ENCODE measurements at regions not wholly inside any gene's neighbourhood (a gene's known extent, or its start where the extent isn't known, plus 50 kb on each side); places are given as distances from the start of the nearest gene placed in this dataset.

DNA sequence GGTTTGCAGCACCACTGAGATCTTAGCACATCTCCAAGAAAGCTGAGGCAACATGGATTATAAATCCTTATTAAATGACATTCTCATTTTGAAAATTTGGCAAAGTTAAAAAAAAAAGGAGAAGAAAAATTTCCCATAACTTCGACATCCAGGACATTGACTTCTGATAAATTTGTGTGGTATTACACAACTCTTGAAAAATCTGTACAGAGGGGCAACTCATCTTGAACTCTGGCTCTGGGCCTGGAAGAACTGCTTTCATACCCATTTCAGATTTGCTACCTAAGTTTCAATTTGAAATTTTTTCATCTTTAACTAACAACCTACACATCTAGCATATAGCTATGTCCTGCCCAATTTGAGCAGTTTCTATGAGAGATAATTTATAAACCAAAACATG lies 118.0 kb upstream of the UGP2 start:
- TF ChIP-seq CTBP1 (IDR thresholded peaks at IDR 0.05; ENCODE audit: borderline replicate concordance): no peak
- TF ChIP-seq BHLHE40 (IDR thresholded peaks at IDR 0.05; ENCODE audit: borderline replicate concordance): no peak
- no peak for TF ChIP-seq SUZ12 (IDR thresholded peaks at IDR 0.05)
- no peak for TF ChIP-seq ARNT (IDR thresholded peaks at IDR 0.05)
- TF ChIP-seq TARDBP (IDR thresholded peaks at IDR 0.05): no peak
- TF ChIP-seq LEF1 (IDR thresholded peaks at IDR 0.05; ENCODE audit: borderline replicate concordance): no peak
- TF ChIP-seq SP1 (IDR thresholded peaks at IDR 0.05): no peak
- no peak for TF ChIP-seq FOXA1 (IDR thresholded peaks at IDR 0.05)
